HG02840 (cell line): ENCODE measurements at regions not wholly inside any gene's neighbourhood (a gene's known extent, or its start where the extent isn't known, plus 50 kb on each side); places are given as distances from the start of the nearest gene placed in this dataset.

Experiments used
- ATAC-seq: cut with Tn5 transposase; IDR thresholded peaks from one replicate; pipeline ENCODE4 v1.9.1; 2021; ENCODE audit warnings: mild to moderate bottlenecking, moderate library complexity, moderate number of reproducible peaks; ENCODE audit not compliant: unreplicated experiment, low FRiP score

GRCh38 chr20:39424962-39425678, 463.0 kb downstream of the DHX35 start:
- ATAC-seq, result no peak

- ATAC-seq, result no peak
Measured at GRCh38 chr20:39421571-39422105, 459.5 kb downstream of the DHX35 start.

GRCh38 chr20:39412091-39412490, 449.9 kb downstream of the DHX35 start:
- no peak for ATAC-seq

- no peak for ATAC-seq
Measured at GRCh38 chr20:39399463-39399862, 437.3 kb downstream of the DHX35 start.

- no peak for ATAC-seq
Measured at GRCh38 chr20:39398656-39399055, 436.5 kb downstream of the DHX35 start.

GRCh38 chr20:39397646-39398045, 435.5 kb downstream of the DHX35 start:
- ATAC-seq, result no peak

- ATAC-seq, result no peak
Measured at GRCh38 chr20:39395478-39396291, 433.5 kb downstream of the DHX35 start.

GRCh38 chr20:39394461-39394860, 432.3 kb downstream of the DHX35 start:
- no peak for ATAC-seq

- ATAC-seq, result no peak
Measured at GRCh38 chr20:39390186-39390585, 428.0 kb downstream of the DHX35 start.

- no peak for ATAC-seq
Measured at GRCh38 chr20:39381595-39381994, 419.5 kb downstream of the DHX35 start.

GRCh38 chr20:39378776-39379175, 416.6 kb downstream of the DHX35 start:
- no peak for ATAC-seq

- ATAC-seq, result no peak
Measured at GRCh38 chr20:39376788-39377187, 414.6 kb downstream of the DHX35 start.

- ATAC-seq, result no peak
Measured at GRCh38 chr20:39364320-39364719, 402.2 kb downstream of the DHX35 start.

- no peak for ATAC-seq
Measured at GRCh38 chr20:39359981-39360620, 398.0 kb downstream of the DHX35 start.

- no peak for ATAC-seq
Measured at GRCh38 chr20:39358052-39358451, 395.9 kb downstream of the DHX35 start.

GRCh38 chr20:39356908-39357307, 394.8 kb downstream of the DHX35 start:
- ATAC-seq, result no peak

- no peak for ATAC-seq
Measured at GRCh38 chr20:39349240-39349639, 387.1 kb downstream of the DHX35 start.

GRCh38 chr20:39347626-39348025, 385.5 kb downstream of the DHX35 start:
- no peak for ATAC-seq

- ATAC-seq, result no peak
Measured at GRCh38 chr20:39342463-39342862, 380.3 kb downstream of the DHX35 start.

GRCh38 chr20:39338469-39339376, 376.6 kb downstream of the DHX35 start:
- peak; percentile 85 for ATAC-seq
